ENCODE measurements at regions not wholly inside any gene's neighbourhood (a gene's known extent, or its start where the extent isn't known, plus 50 kb on each side); places are given as distances from the start of the nearest gene placed in this dataset.

DNA sequence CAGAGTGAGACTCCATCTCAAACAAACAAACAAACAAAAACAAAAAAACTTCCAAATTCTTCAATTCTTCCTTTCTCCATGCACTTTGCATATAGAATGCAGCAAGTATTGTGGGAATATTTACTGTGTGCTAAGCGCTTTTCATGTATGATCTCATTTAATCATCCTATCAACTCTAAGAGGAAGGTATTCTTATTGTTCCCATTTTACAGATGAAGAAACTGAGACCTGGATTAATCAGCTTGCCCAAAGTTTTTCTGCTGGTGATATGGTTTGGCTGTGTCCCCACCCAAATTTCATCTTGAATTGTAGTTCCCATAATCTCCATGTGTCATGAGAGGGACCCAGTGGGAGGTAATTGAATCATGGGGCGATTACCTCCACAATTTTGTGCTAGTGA, 56.6 kb upstream of the KCNG1 start:
- Mint-ChIP-seq H3K36me3 (no peaks in the 10 kb centered on the region), H3K4me1 (peaks cover 1% of the 10 kb centered on the region), H3K27me3 (peaks cover 67% of the 10 kb centered on the region), H3K4me3 (no peak overlapping the region), H3K9me3 (no peaks in the 10 kb centered on the region), H3K27ac (no peak overlapping the region)
- no peak for DNase-seq

DNA sequence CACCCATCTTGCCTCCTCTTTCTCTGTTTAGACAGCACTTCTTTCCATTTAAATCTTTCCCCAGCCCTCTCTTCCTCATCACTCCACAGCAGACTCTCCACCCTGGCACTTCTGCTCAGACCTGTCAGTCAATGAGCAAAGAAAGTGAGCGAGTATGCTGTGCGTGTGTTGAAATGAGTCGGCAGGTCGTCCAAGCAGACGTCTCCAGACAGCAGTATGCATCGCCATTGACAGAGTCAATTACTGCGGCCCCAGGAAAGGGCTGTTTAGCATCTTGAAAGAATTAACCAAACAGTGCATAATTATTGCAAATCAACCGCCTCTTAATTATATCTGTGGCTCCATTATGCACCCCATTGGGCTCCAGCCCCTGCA, 54.8 kb upstream of the KCNG1 start:
- Mint-ChIP-seq H3K4me1 (peaks cover 1% of the 10 kb centered on the region), H3K27me3 (peaks cover 57% of the 10 kb centered on the region)

DNA sequence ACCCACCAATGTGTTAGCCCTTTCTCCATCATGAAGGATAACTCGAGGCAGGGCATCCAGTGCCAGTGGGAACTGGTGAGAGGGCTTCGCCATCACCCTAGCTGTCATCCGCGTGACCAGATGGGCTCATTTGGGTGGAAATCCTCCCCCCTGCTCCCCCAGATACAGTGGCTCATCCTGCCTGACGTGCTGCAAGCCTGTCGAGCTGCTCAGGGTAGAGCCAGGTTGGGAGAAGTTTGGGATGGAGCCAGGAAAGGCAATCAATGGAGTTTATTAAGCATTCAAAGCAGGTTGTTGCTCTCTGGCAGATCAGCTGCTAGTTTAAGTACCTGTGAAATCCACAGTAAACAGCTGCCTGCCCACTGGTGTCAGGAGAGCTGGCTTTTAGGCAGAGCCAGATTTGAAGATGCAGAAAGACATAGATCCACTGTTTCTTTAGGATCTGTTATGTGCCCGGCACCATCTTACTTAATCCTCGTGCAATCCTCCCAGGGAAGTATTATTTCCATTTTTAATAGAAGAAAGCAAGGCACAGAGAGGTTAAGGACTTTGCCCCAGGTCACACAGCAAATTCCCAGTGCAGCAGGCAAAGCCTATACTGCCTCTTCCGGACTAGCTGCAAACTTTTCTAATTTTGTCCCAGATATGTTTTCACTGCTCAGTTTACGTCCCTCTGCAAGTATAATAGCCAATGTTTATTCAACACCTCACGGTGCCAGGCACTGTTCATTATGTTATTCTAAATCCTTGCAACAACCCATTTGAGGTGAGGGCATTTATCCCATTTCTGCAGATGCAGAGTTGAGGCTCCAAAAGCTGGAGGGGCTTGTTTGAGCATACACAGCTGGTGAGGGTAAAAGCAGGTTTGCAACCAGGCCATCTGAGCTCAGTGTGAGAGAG, 54.1 kb upstream of the KCNG1 start:
- DNase-seq, result no peak
- peaks cover 1% of the 10 kb centered on the region for H3K4me1 Mint-ChIP-seq
- H3K27me3 Mint-ChIP-seq, result peaks cover 56% of the 10 kb centered on the region
- H3K27ac Mint-ChIP-seq, result no peak overlapping the region
- no peaks in the 10 kb centered on the region for H3K9me3 Mint-ChIP-seq
- H3K4me3 Mint-ChIP-seq, result no peak overlapping the region
- no peaks in the 10 kb centered on the region for H3K36me3 Mint-ChIP-seq

More for the DNA sequence above, 54.8 kb upstream of the KCNG1 start:
- Mint-ChIP-seq H3K36me3 (no peaks in the 10 kb centered on the region), H3K9me3 (no peaks in the 10 kb centered on the region), H3K27ac (no peak overlapping the region), H3K4me3 (no peak overlapping the region)
- no peak for DNase-seq

DNA sequence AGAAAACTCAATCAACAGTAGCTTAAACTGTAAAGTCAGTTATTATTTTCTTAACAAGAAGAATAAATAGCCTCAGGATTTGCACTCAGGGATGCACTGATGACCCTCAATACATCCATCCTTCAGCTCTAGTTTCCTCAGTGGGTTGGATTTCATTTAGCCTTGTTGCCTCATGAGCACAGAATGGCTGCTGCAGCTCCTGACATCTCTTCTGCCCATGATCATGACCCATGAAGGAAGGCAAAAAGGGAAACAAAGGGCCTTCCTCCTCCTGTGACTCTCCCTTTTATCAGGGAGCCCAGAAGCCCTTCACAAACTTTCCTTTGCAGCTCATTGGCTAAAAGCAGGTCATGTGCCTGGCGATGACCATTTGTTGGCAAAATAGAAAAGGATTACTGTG, 51.2 kb upstream of the KCNG1 start:
- H3K9me3 Mint-ChIP-seq, result no peaks in the 10 kb centered on the region
- H3K4me1 Mint-ChIP-seq, result peaks cover 1% of the 10 kb centered on the region
- H3K27me3 Mint-ChIP-seq, result peaks cover 53% of the 10 kb centered on the region
- DNase-seq, result no peak
- H3K36me3 Mint-ChIP-seq, result no peaks in the 10 kb centered on the region
- no peak overlapping the region for H3K4me3 Mint-ChIP-seq
- no peak overlapping the region for H3K27ac Mint-ChIP-seq
